K562 (cell line): ENCODE measurements at regions not wholly inside any gene's neighbourhood (a gene's known extent, or its start where the extent isn't known, plus 50 kb on each side); places are given as distances from the start of the nearest gene placed in this dataset.

ENCODE experiments used
- ELF4 ChIP-seq: fragments of 450-650 bp; formaldehyde crosslinking; IDR thresholded peaks from 2 replicates; pipeline ENCODE4 v1.4.0; 2022; ENCODE audit warnings: missing genetic modification characterization
- EP300 ChIP-seq: IDR thresholded peaks from 2 replicates; pipeline ENCODE4 v1.6.1; 2012; ENCODE audit warnings: low read length, improper control_type of control experiment
- FOS ChIP-seq: IDR thresholded peaks from 3 replicates; pipeline ENCODE4 v1.6.1; 2011; ENCODE audit not compliant: insufficient read length; ENCODE audit errors: extremely low read depth
- HSF4 ChIP-seq: fragments of 250-450 bp; sonication (Bioruptor Pico); IDR thresholded peaks from 2 replicates; pipeline ENCODE4 v2.1.2; 2022; ENCODE audit warnings: mild to moderate bottlenecking, moderate library complexity, borderline replicate concordance
- KDM1A ChIP-seq, 2 experiments: fragments of 450-650 bp; IDR thresholded peaks; 2 replicates each; pipeline ENCODE4 v1.6.1; 2016; ENCODE audit warnings: mild to moderate bottlenecking in 2 of 2
- KDM4B ChIP-seq, 2 experiments: fragments of 450-650 bp in 1 of 2; sonication (generic) in 1 of 2; IDR thresholded peaks; 2 replicates each; pipeline ENCODE4 v1.6.1; 2016 to 2017; ENCODE audit warnings: borderline replicate concordance in 2 of 2, antibody characterized with exemption in 1 of 2, low read depth in 1 of 2, mild to moderate bottlenecking in 1 of 2
- POLR2A ChIP-seq: fragments of 450-650 bp; conservative IDR thresholded peaks from 2 replicates; pipeline ENCODE4 v1.6.1; 2016
- ZC3H4 ChIP-seq: sonication (generic); formaldehyde crosslinking; IDR thresholded peaks from 2 replicates; pipeline ENCODE4 v1.9.0; 2021; ENCODE audit warnings: missing genetic modification reagents, borderline replicate concordance
- ZNF699 ChIP-seq: fragments of 250-450 bp; sonication (Bioruptor Pico); IDR thresholded peaks from 2 replicates; pipeline ENCODE4 v1.8.0; 2021; ENCODE audit warnings: mild to moderate bottlenecking, moderate library complexity; ENCODE audit not compliant: insufficient replicate concordance
- TF ChIP-seq, protein P1 (sequence below): fragments of 450-650 bp; IDR thresholded peaks from 2 replicates; pipeline ENCODE4 v1.6.1; 2017; ENCODE audit warnings: antibody characterized with exemption
- TF ChIP-seq, protein P2 (sequence below), 2 experiments: IDR thresholded peaks; 2 replicates each; pipeline ENCODE4 v1.6.1; 2011; ENCODE audit warnings: borderline replicate concordance in 1 of 2, control low read depth in 1 of 2, low read depth in 1 of 2, low read length in 1 of 2, mild to moderate bottlenecking in 1 of 2, mixed read lengths in 1 of 2, moderate library complexity in 1 of 2; ENCODE audit not compliant: insufficient read depth in 1 of 2, insufficient read length in 1 of 2, poor library complexity in 1 of 2, severe bottlenecking in 1 of 2; ENCODE audit errors: extremely low read depth in 1 of 2
- TF ChIP-seq, protein P3 (sequence below): fragments of 450-650 bp; conservative IDR thresholded peaks from 2 replicates; pipeline ENCODE4 v1.6.1; 2016; ENCODE audit warnings: missing genetic modification characterization, low read depth, mild to moderate bottlenecking, control low read depth, missing compliant biosample characterization
- TF ChIP-seq, protein P4 (sequence below): fragments of 200-800 bp; sonication (Bioruptor generic); IDR thresholded peaks from 2 replicates; pipeline ENCODE4 v1.6.1; 2016; ENCODE audit warnings: missing genetic modification characterization, missing compliant biosample characterization
- TF ChIP-seq, protein P5 (sequence below): sonication (generic); formaldehyde crosslinking; IDR thresholded peaks from 2 replicates; pipeline ENCODE4 v1.8.1; 2023; ENCODE audit warnings: mild to moderate bottlenecking, missing genetic modification reagents

DNA sequence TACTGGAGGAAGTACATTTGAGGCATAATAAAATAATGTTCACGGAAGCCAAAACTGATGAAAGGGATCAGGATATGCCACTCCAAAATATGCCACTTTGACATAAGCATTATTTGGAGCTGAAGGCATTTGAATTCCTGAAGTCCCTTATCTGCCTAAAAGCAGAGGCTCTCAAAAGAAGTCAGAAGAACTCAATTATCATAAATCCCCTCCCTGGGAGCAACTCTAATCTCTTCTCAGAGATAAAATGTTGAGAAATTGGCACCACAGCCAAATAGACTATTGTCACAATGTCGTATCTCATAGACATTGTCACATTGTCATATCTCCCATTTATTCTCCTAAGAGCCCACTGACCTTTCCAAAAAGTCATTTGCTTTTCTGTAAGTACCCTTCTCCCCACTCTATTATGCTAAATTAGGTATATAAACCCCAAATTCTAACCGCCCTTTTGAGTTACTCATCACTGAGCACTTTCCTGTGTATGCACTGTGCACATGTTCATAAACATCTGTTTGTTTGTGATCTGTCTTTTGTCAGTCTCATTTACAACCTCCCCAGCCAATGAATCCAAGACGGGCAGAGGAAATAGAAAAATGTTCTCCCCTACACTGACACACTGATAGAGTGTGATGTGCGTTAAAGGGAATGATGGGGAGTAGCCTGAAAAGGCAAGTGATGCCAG is 78.5 kb upstream of the NAF1 start (continued):
- TF ChIP-seq, protein P1, sequence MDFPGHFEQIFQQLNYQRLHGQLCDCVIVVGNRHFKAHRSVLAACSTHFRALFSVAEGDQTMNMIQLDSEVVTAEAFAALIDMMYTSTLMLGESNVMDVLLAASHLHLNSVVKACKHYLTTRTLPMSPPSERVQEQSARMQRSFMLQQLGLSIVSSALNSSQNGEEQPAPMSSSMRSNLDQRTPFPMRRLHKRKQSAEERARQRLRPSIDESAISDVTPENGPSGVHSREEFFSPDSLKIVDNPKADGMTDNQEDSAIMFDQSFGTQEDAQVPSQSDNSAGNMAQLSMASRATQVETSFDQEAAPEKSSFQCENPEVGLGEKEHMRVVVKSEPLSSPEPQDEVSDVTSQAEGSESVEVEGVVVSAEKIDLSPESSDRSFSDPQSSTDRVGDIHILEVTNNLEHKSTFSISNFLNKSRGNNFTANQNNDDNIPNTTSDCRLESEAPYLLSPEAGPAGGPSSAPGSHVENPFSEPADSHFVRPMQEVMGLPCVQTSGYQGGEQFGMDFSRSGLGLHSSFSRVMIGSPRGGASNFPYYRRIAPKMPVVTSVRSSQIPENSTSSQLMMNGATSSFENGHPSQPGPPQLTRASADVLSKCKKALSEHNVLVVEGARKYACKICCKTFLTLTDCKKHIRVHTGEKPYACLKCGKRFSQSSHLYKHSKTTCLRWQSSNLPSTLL: no peak
- TF ChIP-seq ELF4 (no peak), KDM4B (IDR thresholded peaks at IDR 0.05; ENCODE audit: borderline replicate concordance in 2 of 2, low read depth in 1 of 2) (no peak), HSF4 (CRISPR knock-in tag) (no peak), EP300 (peak; percentile 24; the same call in 1 of the 2 replicates), ZNF699 (CRISPR knock-in tag) (no peak), ZC3H4 (CRISPR knock-in tag) (no peak), FOS (no peak), KDM1A (IDR thresholded peaks at IDR 0.05) (peak; percentile 57 to 64; a peak in 3 of 4 replicates), POLR2A (no peak)
- TF ChIP-seq, protein P2, sequence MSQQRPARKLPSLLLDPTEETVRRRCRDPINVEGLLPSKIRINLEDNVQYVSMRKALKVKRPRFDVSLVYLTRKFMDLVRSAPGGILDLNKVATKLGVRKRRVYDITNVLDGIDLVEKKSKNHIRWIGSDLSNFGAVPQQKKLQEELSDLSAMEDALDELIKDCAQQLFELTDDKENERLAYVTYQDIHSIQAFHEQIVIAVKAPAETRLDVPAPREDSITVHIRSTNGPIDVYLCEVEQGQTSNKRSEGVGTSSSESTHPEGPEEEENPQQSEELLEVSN (IDR thresholded peaks at IDR 0.05; ENCODE audit: borderline replicate concordance in 1 of 2, extremely low read depth in 1 of 2, insufficient read depth in 1 of 2, insufficient read length in 1 of 2, low read depth in 1 of 2, low read length in 1 of 2, poor library complexity in 1 of 2, severe bottlenecking in 1 of 2): no peak
- TF ChIP-seq, protein P3, sequence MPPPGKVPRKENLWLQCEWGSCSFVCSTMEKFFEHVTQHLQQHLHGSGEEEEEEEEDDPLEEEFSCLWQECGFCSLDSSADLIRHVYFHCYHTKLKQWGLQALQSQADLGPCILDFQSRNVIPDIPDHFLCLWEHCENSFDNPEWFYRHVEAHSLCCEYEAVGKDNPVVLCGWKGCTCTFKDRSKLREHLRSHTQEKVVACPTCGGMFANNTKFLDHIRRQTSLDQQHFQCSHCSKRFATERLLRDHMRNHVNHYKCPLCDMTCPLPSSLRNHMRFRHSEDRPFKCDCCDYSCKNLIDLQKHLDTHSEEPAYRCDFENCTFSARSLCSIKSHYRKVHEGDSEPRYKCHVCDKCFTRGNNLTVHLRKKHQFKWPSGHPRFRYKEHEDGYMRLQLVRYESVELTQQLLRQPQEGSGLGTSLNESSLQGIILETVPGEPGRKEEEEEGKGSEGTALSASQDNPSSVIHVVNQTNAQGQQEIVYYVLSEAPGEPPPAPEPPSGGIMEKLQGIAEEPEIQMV (tag): no peak
- TF ChIP-seq, protein P4, sequence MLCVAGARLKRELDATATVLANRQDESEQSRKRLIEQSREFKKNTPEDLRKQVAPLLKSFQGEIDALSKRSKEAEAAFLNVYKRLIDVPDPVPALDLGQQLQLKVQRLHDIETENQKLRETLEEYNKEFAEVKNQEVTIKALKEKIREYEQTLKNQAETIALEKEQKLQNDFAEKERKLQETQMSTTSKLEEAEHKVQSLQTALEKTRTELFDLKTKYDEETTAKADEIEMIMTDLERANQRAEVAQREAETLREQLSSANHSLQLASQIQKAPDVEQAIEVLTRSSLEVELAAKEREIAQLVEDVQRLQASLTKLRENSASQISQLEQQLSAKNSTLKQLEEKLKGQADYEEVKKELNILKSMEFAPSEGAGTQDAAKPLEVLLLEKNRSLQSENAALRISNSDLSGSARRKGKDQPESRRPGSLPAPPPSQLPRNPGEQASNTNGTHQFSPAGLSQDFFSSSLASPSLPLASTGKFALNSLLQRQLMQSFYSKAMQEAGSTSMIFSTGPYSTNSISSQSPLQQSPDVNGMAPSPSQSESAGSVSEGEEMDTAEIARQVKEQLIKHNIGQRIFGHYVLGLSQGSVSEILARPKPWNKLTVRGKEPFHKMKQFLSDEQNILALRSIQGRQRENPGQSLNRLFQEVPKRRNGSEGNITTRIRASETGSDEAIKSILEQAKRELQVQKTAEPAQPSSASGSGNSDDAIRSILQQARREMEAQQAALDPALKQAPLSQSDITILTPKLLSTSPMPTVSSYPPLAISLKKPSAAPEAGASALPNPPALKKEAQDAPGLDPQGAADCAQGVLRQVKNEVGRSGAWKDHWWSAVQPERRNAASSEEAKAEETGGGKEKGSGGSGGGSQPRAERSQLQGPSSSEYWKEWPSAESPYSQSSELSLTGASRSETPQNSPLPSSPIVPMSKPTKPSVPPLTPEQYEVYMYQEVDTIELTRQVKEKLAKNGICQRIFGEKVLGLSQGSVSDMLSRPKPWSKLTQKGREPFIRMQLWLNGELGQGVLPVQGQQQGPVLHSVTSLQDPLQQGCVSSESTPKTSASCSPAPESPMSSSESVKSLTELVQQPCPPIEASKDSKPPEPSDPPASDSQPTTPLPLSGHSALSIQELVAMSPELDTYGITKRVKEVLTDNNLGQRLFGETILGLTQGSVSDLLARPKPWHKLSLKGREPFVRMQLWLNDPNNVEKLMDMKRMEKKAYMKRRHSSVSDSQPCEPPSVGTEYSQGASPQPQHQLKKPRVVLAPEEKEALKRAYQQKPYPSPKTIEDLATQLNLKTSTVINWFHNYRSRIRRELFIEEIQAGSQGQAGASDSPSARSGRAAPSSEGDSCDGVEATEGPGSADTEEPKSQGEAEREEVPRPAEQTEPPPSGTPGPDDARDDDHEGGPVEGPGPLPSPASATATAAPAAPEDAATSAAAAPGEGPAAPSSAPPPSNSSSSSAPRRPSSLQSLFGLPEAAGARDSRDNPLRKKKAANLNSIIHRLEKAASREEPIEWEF: no peak
- TF ChIP-seq, protein P5, sequence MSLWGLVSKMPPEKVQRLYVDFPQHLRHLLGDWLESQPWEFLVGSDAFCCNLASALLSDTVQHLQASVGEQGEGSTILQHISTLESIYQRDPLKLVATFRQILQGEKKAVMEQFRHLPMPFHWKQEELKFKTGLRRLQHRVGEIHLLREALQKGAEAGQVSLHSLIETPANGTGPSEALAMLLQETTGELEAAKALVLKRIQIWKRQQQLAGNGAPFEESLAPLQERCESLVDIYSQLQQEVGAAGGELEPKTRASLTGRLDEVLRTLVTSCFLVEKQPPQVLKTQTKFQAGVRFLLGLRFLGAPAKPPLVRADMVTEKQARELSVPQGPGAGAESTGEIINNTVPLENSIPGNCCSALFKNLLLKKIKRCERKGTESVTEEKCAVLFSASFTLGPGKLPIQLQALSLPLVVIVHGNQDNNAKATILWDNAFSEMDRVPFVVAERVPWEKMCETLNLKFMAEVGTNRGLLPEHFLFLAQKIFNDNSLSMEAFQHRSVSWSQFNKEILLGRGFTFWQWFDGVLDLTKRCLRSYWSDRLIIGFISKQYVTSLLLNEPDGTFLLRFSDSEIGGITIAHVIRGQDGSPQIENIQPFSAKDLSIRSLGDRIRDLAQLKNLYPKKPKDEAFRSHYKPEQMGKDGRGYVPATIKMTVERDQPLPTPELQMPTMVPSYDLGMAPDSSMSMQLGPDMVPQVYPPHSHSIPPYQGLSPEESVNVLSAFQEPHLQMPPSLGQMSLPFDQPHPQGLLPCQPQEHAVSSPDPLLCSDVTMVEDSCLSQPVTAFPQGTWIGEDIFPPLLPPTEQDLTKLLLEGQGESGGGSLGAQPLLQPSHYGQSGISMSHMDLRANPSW (CRISPR knock-in tag): no peak
